Ovary (tissue), 7 donors: ENCODE measurements at regions not wholly inside any gene's neighbourhood (a gene's known extent, or its start where the extent isn't known, plus 50 kb on each side); places are given as distances from the start of the nearest gene placed in this dataset.

Source experiments
- DNase-seq, 5 donors: peaks; one replicate each; pipeline ENCODE4 v3.0.0-alpha.2; 2019 to 2020
- H3K27ac ChIP-seq, 2 donors: fragments of 200-600 bp; one replicate each; pipeline versions ENCODE4 v1.5.1 to v1.8.0; 2019 to 2022
- H3K27me3 ChIP-seq: fragments of 200-600 bp; one replicate; pipeline ENCODE4 v1.8.0; 2022
- H3K36me3 ChIP-seq: fragments of 200-600 bp; sonication (generic); one replicate; pipeline ENCODE4 v1.5.1; 2019
- H3K4me1 ChIP-seq: one replicate; pipeline ENCODE4 v1.8.1; 2013; ENCODE audit warnings: mild to moderate bottlenecking, moderate library complexity; ENCODE audit not compliant: insufficient read depth
- H3K4me3 ChIP-seq: fragments of 200-600 bp; sonication (generic); one replicate; pipeline ENCODE4 v1.5.1; 2017
- H3K9me3 ChIP-seq, 2 donors: fragments of 200-600 bp in 1 of 2; sonication (generic) in 1 of 2; one replicate each; pipeline versions ENCODE4 v1.5.1 to v1.8.1; 2013 to 2019; ENCODE audit warnings: mild to moderate bottlenecking in 1 of 2, moderate library complexity in 1 of 2
- EP300 ChIP-seq: sonication (generic); formaldehyde crosslinking; IDR thresholded peaks from one replicate; pipeline ENCODE4 v1.6.1; 2017; ENCODE audit warnings: antibody characterized with exemption
- POLR2A ChIP-seq: fragments of 450-650 bp; IDR thresholded peaks from one replicate; pipeline ENCODE4 v1.6.1; 2017; ENCODE audit warnings: antibody characterized with exemption, mild to moderate bottlenecking, moderate library complexity
- WGBS, 3 donors: extraction: QIAGEN DNeasy Blood & Tissue Kit in 1 of 3; methylation state at CpG; one replicate each; pipeline versions ENCODE4 v1.1.5 to v1.1.7; 2013 to 2017; 5-methylcytosine and 5-hydroxymethylcytosine counted together
- intact Hi-C, 4 donors: fragments of 100-400 bp; cut with DNase I; formaldehyde crosslinking; loops; one replicate each; pipeline versions ENCODE4 v1.11.0 to v1.15.1; 2022 to 2023
- TF ChIP-seq, protein P1 (sequence below), 3 donors: fragments of 450-650 bp in 2 of 3; fragments of 200-600 bp in 1 of 3; IDR thresholded peaks; one replicate each; pipeline versions ENCODE4 v1.5.1 to v1.8.0; 2016 to 2022; ENCODE audit warnings: antibody characterized with exemption in 3 of 3, mild to moderate bottlenecking in 1 of 3
- donor health status: DM: no; HTN: no; CAD: no; lungs with moderate emphysema.
- donor health status: DM: no; HTN: no; CAD: no.
- donor health status: Bipolar disorder and iron deficiency.
- donor health status: DM: no; HTN: no; CAD: no.
- donor health status: DM: yes; HTN: yes; CAD: no.

DNA sequence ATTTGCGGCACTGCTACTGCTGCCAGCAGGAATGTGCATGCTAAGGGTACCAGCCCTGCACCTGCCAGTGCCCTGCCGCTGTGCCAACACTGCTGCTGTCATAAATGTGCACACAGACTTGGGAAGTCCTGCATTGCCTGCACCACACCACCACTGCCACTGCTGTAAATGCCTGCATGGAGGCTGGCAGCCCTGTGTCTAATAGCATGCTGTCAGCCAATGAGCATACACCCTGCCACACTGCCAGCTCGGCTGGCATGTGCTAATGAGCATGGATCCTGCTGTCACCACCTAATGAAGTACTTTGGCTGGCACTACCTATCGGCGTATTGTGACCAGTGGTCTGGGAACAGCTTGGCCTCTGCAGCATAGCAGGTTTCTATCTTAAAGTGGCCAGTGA, 981.8 kb upstream of the GBE1 start:
- DNase-seq: no peak
- Histone ChIP-seq H3K4me1 (no peaks in the 10 kb centered on the region), H3K27ac (no peak overlapping the region), H3K27me3 (no peaks in the 10 kb centered on the region), H3K9me3 (no peaks in the 10 kb centered on the region), H3K4me3 (no peak overlapping the region), H3K36me3 (no peaks in the 10 kb centered on the region)
- WGBS, 3 donors: 89 to 93% (median 91%) methylated on average over 5 of the region's 5 CpGs
- TF ChIP-seq, protein P1, sequence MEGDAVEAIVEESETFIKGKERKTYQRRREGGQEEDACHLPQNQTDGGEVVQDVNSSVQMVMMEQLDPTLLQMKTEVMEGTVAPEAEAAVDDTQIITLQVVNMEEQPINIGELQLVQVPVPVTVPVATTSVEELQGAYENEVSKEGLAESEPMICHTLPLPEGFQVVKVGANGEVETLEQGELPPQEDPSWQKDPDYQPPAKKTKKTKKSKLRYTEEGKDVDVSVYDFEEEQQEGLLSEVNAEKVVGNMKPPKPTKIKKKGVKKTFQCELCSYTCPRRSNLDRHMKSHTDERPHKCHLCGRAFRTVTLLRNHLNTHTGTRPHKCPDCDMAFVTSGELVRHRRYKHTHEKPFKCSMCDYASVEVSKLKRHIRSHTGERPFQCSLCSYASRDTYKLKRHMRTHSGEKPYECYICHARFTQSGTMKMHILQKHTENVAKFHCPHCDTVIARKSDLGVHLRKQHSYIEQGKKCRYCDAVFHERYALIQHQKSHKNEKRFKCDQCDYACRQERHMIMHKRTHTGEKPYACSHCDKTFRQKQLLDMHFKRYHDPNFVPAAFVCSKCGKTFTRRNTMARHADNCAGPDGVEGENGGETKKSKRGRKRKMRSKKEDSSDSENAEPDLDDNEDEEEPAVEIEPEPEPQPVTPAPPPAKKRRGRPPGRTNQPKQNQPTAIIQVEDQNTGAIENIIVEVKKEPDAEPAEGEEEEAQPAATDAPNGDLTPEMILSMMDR (IDR thresholded peaks at IDR 0.05): no peak
- TF ChIP-seq POLR2A (no peak), EP300 (no peak)
- intact Hi-C loops: no loop called here

DNA sequence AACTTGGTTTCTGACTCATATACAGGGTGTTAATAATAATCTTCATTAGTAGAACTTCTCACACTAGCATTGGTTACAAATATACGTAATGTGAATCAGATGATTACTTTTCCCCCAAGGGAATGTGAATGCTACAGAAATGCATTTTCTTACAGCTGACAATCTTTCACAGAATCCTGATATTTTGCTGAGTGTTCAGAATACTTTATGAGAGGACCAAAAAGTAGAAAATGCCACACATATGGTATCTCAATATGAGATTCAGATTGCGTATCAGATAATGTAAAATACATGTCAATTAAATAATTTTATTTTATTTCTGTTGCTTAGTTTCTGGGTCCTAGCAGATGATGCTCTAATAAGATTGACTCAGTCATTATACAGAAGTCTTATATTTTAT, 979.9 kb upstream of the GBE1 start:
- TF ChIP-seq, protein P1 (IDR thresholded peaks at IDR 0.05): no peak
- TF ChIP-seq POLR2A: no peak
- no peak for TF ChIP-seq EP300
- H3K4me3 ChIP-seq: no peak overlapping the region
- H3K9me3 ChIP-seq: no peaks in the 10 kb centered on the region
- no peaks in the 10 kb centered on the region for H3K4me1 ChIP-seq
- H3K36me3 ChIP-seq: no peaks in the 10 kb centered on the region
- WGBS, 3 donors: 91 to 98% (median 95%) methylated on average over 2 of the region's 2 CpGs
- no peaks in the 10 kb centered on the region for H3K27me3 ChIP-seq
- intact Hi-C loops: no loop called here
- H3K27ac ChIP-seq: no peak overlapping the region
- DNase-seq: no peak

DNA sequence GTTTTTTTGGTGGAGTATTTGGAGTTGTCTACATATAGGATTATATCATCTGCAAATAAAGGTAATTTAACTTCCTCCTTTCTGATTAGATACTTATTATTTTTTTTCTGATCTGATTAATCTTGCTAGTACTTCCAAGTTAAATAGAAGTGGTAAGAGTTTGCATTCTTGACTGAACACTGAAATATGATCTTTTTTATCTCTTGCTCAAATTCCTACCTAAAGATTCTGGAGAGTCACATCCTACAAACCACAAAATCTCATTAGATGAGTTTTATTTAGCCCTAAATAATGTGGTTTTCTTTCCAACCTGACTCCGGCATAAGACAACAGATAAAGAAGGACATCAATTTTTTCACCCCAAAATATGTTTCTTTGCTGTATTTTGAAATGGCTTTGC, 977.9 kb upstream of the GBE1 start:
- intact Hi-C loops: no loop called here
- H3K27me3 ChIP-seq: no peaks in the 10 kb centered on the region
- DNase-seq: no peak
- TF ChIP-seq, protein P1 (IDR thresholded peaks at IDR 0.05): no peak
- TF ChIP-seq EP300 (no peak), POLR2A (no peak)
- 46 to 51% (median 46%) methylated on average over 1 of the region's 1 CpG for WGBS, 3 donors
- H3K36me3 ChIP-seq: no peaks in the 10 kb centered on the region
- no peaks in the 10 kb centered on the region for H3K9me3 ChIP-seq
- no peak overlapping the region for H3K27ac ChIP-seq
- H3K4me3 ChIP-seq: no peak overlapping the region
- no peaks in the 10 kb centered on the region for H3K4me1 ChIP-seq

DNA sequence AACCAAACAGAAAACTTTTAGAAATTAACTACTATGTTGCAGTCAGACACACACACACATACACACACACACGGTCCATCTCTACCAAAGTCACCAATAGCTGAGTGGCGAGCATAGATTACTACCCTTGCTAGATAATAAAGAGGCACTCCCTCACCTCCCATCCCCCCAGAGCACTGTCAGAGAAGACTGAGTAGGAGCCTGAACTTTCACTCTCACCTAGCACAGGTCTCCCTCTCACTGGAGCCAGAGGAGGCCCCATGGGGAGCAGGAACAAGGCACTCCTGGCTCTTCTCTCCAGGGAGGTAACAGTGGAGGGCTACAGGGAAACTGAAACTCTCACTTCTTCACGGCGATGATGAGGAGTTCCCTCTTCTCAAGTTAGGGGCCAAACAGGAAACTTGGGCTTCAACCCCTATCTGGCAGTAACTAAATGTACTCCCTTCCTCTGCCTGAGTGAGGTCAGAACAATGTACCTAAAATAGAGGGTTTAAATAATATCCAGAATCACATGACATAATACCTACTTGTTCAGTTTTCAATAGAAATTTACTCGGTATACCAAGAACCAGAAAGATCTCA, 975.3 kb upstream of the GBE1 start:
- H3K27me3 ChIP-seq: no peaks in the 10 kb centered on the region
- no peaks in the 10 kb centered on the region for H3K36me3 ChIP-seq
- no peaks in the 10 kb centered on the region for H3K4me1 ChIP-seq
- no peaks in the 10 kb centered on the region for H3K9me3 ChIP-seq
- intact Hi-C loops: no loop called here
- H3K4me3 ChIP-seq: no peak overlapping the region
- WGBS, 3 donors: 78 to 85% (median 84%) methylated on average over 5 of the region's 5 CpGs
- TF ChIP-seq, protein P1 (IDR thresholded peaks at IDR 0.05): no peak
- no peak for TF ChIP-seq POLR2A
- no peak for TF ChIP-seq EP300
- DNase-seq: no peak
- H3K27ac ChIP-seq: no peak overlapping the region
